ENCODE measurements at regions not wholly inside any gene's neighbourhood (a gene's known extent, or its start where the extent isn't known, plus 50 kb on each side); places are given as distances from the start of the nearest gene placed in this dataset.

DNA sequence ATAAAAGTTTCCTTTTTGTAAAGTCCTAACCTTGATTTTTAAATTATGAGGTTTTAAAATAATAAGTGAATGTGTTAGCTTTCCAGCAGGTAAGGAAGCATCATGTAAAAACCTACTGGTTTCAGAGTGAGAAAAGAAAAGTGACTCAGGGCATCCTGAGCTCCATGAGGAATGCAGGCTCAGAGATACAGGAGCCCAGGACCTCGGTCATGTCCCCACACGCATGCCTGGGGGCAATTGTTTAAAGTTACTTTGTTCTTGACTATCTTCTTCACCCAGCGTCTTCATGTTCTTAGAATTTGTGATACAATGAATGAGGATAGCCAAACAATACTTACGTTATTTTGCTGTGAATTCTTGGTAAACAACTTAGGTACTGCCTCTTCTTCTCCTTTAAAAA, 117.4 kb upstream of the PLPPR5 start:
- Mint-ChIP-seq H3K4me1 (no peaks in the 10 kb centered on the region), H3K27me3 (ENCODE audit: insufficient read depth, low read depth) (no peaks in the 10 kb centered on the region), H3K4me3 (no peak overlapping the region), H3K36me3 (no peaks in the 10 kb centered on the region), H3K27ac (no peak overlapping the region), H3K9me3 (peaks cover 3% of the 10 kb centered on the region)
- Histone ChIP-seq H3K4me1 (no peaks in the 10 kb centered on the region), H3K36me3 (peaks cover 2% of the 10 kb centered on the region), H4K20me1 (ENCODE audit: low read depth) (no peaks in the 10 kb centered on the region), H3K9ac (no peak overlapping the region), H3K27me3 (no peaks in the 10 kb centered on the region), H3K27ac (no peak overlapping the region), H3K4me3 (no peak overlapping the region), H3K9me3 (ENCODE audit: low read depth) (peaks cover 3% of the 10 kb centered on the region), H3K79me2 (ENCODE audit: low read depth) (no peaks in the 10 kb centered on the region), H2AFZ (replicated peaks) (no peak overlapping the region), H3F3A (ENCODE audit: low read depth) (no peaks in the 10 kb centered on the region), H3K4me2 (no peak overlapping the region)
- TF ChIP-seq EZH2phosphoT487 (IDR thresholded peaks at IDR 0.05) (no peak), EZH2 (IDR thresholded peaks at IDR 0.05) (no peak), CTCF (IDR thresholded peaks at IDR 0.05) (no peak)
- DNase-seq (ENCODE audit: low spot score): no peak

DNA sequence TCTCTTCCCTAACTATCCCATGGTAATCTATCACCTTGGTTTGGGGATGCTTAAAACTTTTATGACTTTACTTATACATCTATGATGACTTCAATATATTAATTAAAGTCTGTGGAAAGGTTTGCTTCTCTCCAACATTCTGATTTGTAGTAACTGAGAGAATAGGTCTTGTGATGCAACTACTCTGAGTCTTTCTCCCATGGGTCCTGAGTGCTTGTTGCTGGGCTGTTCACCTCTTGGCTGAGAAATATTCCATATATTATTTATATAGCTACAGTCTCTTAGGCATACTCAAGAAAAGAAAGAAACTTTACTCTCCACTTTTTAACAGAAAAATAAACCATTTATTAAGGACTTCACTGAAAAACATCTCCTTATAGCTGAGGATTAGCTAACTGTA, 119.3 kb upstream of the PLPPR5 start:
- Mint-ChIP-seq H3K36me3 (no peaks in the 10 kb centered on the region), H3K27me3 (ENCODE audit: insufficient read depth, low read depth) (no peaks in the 10 kb centered on the region), H3K27ac (no peak overlapping the region), H3K9me3 (peaks cover 3% of the 10 kb centered on the region), H3K4me1 (no peaks in the 10 kb centered on the region), H3K4me3 (no peak overlapping the region)
- Histone ChIP-seq H3K4me3 (no peak overlapping the region), H3F3A (ENCODE audit: low read depth) (no peaks in the 10 kb centered on the region), H3K4me1 (no peaks in the 10 kb centered on the region), H3K9me3 (ENCODE audit: low read depth) (peaks cover 3% of the 10 kb centered on the region), H3K79me2 (ENCODE audit: low read depth) (no peaks in the 10 kb centered on the region), H2AFZ (replicated peaks) (no peak overlapping the region), H3K9ac (no peak overlapping the region), H3K27ac (no peak overlapping the region), H3K36me3 (peaks cover 2% of the 10 kb centered on the region), H3K27me3 (no peaks in the 10 kb centered on the region), H4K20me1 (ENCODE audit: low read depth) (no peaks in the 10 kb centered on the region), H3K4me2 (no peak overlapping the region)
- DNase-seq (ENCODE audit: low spot score): no peak
- TF ChIP-seq EZH2 (IDR thresholded peaks at IDR 0.05) (no peak), CTCF (IDR thresholded peaks at IDR 0.05) (no peak), EZH2phosphoT487 (IDR thresholded peaks at IDR 0.05) (no peak)

GRCh38 chr1:99131546-99131945, 126.9 kb upstream of the PLPPR5 start:
- no peaks in the 10 kb centered on the region for H3K79me2 ChIP-seq (ENCODE audit: low read depth)
- H3K4me1 Mint-ChIP-seq: no peaks in the 10 kb centered on the region
- H3K27ac ChIP-seq: no peak overlapping the region
- no peak for TF ChIP-seq EZH2 (IDR thresholded peaks at IDR 0.05)
- TF ChIP-seq EZH2phosphoT487 (IDR thresholded peaks at IDR 0.05): no peak
- TF ChIP-seq CTCF (IDR thresholded peaks at IDR 0.05): no peak
- H3K36me3 ChIP-seq: peaks cover 2% of the 10 kb centered on the region
- H3K27me3 Mint-ChIP-seq (ENCODE audit: insufficient read depth, low read depth): no peaks in the 10 kb centered on the region
- H3K4me2 ChIP-seq: no peak overlapping the region
- H3K36me3 Mint-ChIP-seq: no peaks in the 10 kb centered on the region
- H3F3A ChIP-seq (ENCODE audit: low read depth): no peaks in the 10 kb centered on the region
- H3K4me3 Mint-ChIP-seq: no peak overlapping the region
- H3K27ac Mint-ChIP-seq: no peak overlapping the region
- no peak overlapping the region for H2AFZ ChIP-seq (replicated peaks)
- DNase-seq (ENCODE audit: low spot score): no peak
- H3K4me3 ChIP-seq: no peak overlapping the region
- no peaks in the 10 kb centered on the region for H3K9me3 Mint-ChIP-seq
- no peaks in the 10 kb centered on the region for H3K27me3 ChIP-seq
- H3K4me1 ChIP-seq: no peaks in the 10 kb centered on the region
- no peaks in the 10 kb centered on the region for H3K9me3 ChIP-seq (ENCODE audit: low read depth)
- no peak overlapping the region for H3K9ac ChIP-seq
- no peaks in the 10 kb centered on the region for H4K20me1 ChIP-seq (ENCODE audit: low read depth)

Measured in neural progenitor cell (in vitro differentiated cells).